HG03066 (cell line): ENCODE measurements at regions not wholly inside any gene's neighbourhood (a gene's known extent, or its start where the extent isn't known, plus 50 kb on each side); places are given as distances from the start of the nearest gene placed in this dataset.

Experiments
- ATAC-seq: cut with Tn5 transposase; IDR thresholded peaks from one replicate; pipeline ENCODE4 v1.9.1; 2021; ENCODE audit warnings: low read depth; ENCODE audit not compliant: unreplicated experiment

DNA sequence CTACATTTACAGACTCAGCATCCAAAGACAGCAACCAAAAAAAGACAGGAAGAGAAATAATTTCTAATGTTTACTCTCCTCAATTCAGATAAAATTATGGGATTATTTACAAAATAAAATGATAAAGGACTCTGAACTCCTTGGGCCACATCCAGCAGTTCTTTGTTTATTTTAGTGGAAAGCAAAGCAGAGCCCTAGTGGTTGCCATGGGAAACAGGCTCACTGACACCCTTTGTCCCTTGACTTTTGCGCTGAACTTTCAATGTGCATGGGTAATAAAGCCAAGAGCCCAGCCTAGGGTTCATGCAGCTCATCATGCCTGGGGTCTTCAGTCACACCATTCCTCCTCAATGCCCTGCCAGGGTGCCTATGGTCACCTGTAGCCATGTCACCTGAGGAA, 442.6 kb upstream of the IGFBP3 start:
- no peak for ATAC-seq

DNA sequence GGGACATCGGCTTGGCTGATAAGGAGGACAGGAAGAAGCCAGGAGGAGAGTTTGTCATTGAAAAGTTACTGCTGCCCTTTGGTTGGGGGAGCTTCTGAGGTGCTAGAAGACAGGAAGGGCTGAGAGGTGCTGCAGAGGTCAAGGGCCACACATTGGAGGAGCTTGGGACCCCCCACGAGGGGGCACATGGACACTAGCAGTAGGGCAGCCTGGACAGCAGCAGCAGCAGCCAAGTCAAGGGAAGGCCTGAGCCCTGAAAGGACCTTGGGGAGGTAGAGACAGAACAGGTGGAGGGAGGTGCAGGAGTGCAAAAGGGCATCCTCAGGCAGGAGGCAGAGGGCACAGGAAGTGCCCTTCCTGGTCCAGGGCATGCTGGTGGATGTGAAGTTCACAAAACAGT, 439.7 kb upstream of the IGFBP3 start:
- ATAC-seq = no peak

DNA sequence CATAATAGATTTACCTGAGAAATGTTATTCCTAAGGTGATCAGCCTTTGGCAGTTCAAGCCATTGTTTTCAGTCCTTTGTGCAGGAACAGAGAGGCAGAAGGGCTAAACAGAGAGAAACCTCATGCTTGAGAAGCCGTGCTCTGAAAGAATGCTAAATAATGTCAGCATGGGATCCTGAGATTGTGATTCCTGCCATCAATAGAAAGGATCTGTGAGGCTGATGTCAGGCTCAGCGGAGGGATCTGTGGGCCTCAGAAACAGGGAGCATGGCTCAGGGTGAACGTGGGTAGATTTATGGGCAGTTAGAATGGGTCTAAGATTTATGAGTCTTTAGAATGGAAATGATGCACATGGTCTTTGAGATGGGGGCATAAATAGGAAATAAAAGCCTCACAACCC, 439.2 kb upstream of the IGFBP3 start:
- ATAC-seq = no peak

DNA sequence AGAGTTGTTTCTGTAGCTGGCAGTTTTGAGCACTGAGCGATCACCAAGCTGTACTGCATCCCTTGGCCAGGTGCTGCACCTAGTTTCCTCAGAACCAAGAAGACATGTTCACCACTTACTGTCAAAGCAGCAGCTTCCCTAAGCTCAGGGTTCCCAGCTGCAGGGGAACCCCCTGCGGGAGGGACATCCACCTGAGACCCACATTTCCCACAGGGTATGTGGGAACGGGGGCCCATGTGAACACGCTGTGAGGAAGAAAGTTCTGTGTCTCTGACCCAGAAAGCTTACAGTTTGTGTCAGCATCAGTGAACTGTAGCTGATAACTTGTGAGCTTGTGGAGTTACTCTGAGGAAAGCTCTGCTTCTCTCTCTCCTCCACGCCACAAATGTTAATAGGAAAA, 436.8 kb upstream of the IGFBP3 start:
- no peak for ATAC-seq

DNA sequence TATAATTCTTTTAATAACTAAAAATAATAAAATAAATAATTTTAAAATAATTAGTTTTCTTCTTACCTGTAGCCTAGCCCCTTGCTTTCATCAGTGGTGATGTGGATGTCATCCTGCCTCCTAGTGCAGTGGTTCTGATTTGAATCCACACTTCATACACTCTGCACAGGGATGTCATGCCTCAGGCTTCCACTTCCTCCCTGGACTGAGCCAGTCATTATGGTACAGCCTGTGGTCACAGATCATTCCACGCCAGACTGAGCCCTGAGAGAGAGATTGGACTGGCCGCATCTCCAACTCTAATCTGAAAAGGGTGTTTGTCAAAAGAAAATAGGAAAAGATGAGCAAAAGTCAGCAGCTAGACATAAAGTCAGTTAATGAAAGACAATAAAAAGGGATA, 436.2 kb upstream of the IGFBP3 start:
- no peak for ATAC-seq

DNA sequence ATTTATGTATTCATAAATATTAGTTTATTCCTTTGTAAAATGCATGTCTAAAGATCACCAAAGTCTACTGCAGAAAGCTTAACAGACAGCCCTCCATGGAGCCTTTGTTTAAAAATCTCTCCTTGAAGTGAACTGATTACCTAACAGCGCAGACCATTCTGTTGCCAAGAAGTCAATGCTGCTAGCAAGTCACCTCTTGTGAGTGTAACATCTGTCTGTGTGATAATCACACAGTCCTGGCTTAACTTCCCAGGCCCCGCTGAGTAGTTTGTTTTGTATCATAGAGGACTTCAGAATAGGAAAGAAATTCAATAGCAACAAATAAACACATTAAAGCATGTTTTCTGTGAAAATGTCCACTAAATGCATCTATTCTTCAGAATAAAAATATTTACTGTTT, 435.3 kb upstream of the IGFBP3 start:
- ATAC-seq = no peak

DNA sequence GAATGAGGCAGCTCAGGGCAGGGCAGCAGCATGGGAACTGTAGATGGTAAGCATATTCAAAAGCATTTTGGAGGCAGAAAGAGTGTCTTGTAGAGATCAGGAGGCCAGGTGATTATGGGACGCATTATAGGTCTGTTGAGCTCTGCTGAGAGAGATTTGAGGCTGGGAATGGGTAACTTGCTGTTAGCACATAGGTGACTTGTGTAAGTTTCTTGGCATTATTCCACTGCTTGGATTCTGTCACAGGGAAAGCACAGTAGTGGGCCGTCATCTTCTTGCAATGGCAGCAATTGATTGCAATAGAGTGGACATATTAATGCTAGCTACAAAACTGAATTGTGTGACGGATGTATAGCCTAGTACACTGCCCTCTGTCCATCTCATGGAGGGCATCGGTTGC, 434.3 kb upstream of the IGFBP3 start:
- no peak for ATAC-seq

DNA sequence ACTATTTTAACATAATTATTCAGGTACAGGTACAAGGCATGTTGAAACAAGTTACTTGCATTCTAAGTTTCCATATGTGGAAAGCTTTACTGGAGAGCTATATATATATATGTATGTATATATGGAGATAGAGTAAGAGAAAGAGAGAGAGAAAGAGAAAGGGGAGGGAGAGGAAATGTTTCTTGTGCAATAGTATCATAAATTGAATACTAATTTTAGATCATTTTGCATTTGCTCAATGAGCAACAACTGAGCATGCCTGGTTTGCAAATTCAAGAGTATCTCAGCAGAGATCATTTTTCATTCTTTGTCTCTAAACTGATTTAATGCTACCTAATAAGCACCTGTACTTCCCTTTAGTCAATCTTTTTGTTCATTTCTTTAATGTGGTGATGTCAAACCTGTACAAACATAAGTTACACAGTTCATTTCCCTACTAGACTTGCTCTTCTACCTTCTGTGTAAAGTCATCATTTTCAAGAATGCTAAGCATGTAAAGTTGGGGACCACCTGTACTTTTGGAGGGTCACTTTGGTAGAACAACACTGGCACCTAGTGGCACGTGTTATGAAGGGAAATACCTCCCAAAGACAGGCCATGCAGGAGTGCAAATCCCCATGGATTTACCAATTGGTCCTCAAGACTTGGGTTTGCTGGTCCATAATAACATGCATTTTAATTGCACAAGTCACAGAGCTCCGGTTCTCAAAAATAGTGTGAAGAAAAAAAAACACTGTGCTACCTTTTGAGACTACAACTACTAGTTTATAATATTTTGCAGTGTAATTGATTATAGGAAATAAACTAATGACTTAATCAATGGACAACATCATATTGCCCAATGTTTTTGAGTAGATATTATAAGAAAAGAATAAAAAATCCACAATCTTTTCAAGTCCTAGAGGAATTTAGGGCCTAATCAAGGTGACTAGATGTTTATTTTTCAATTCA, 431.2 kb upstream of the IGFBP3 start:
- no peak for ATAC-seq

DNA sequence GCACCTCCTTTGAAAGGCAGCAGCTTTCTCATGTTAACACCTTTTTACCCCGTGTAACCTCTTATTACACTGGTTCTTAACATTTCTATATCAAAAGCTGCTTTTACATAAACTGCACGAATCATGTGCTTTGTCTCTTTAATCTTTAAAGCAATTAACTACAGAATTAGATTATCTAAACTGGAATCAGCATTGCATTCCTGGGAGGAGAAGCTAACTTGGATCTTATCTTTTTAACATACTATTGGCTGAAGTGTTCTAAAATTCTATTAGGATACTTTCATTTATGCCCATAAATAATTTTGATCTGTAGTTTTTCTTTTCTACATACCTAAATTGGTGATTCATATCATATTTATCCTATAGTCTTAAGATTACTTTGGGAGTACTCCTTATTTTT, 428.4 kb upstream of the IGFBP3 start:
- ATAC-seq = no peak

DNA sequence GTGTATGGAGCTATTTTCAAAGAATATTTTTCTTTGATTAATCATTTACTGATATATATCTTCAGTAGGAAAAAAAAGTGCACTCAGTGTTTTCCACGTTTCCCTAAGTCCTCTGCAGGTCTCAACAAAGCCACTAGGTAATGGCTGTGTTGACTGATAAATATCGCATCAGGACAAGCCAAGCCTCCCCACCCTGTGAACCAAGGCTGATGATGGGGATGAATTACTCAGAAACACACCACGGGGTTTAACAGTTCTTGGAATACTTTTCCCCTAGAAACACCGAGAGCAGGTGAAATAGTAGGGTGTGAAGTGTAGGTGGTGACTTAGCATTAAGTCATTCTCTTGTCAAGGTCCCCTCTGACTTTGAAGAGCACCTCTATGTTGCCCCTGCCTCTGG, 423.5 kb upstream of the IGFBP3 start:
- no peak for ATAC-seq

DNA sequence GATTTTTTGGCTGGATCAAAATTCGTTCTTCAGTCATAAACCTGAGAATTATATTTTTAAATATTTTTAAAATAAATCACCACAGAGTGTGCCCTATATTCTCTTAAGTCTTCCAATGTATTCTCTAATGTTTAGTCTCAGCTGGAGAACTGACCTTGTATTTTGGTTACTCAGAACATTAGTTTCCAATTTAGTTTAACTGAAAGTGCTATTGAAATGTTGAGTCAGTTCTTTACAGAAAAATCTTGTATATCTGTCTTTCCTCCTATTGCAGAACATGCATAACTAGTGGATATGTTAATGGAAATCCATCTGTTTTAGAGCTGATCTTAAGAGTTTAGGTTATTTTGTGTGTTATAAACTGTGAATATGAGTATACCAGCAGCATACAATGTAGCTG, 422.7 kb upstream of the IGFBP3 start:
- ATAC-seq = no peak

DNA sequence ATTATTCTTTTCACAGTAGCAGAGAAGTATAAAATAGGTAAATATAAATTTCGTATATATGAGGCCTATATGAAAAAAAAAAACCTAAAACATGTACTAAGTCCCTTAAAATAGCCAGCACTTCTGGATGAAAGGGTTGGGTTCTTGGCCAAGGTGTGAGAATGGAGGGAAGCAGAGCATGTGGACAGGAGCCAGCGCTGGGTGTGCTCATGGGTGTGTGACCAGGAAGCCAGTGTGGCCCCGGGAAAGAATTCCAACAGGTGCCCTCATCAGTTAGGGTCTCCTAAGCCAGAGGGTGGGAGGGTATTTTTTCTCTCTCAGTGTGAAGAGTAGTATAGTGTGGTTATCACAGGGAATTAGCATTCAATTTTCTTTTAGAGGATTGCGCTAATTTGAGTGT, 401.9 kb upstream of the IGFBP3 start:
- ATAC-seq = no peak

DNA sequence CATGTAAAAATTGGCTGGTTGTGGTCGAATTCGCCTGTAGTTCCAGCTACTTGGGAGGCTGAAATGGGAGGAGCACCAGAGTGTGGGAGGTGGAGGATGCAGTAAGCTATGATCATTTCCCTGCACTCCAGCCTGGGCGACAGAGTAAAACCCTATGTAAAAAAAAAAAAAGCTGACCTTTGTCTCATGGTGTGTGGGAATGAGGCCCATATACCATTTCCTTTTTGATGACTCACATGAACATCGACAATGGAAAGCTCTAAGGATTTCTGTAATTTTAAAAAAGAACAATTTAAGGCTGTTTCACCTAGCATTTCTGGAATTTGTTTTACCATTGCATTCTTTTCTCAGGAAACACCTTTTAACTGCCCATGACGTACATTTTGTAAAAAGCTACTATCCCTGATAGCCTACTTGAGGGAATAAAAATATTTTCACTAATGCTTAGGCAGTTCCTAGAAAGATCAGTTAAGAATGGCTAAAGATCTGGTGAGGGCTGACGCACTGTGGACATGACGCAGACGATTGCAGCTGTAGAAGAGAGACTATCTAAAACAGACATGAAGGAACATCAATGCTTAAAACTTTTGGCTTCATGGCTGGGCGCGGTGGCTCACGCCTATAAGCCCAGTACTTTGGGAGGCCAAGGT, 400.6 kb upstream of the IGFBP3 start:
- no peak for ATAC-seq

DNA sequence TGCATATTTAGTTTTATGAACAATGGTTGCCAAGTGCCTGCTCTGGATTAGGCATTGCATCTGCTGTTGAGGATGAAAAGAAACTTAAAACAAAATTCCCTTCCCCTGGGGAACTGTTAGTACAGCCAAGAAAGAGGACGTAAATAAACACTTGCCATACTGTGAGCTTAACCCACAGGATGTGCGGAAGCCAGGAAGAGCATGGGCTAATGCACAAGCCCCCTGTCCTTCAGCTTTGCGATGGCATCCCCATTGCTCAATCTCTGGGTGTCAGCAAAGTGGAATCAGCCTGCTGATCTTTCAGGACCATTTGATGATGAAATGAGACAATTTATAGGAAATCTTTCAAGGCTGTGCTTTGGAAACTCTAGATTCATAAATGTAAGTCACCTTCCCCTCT, 399.9 kb upstream of the IGFBP3 start:
- ATAC-seq = no peak

DNA sequence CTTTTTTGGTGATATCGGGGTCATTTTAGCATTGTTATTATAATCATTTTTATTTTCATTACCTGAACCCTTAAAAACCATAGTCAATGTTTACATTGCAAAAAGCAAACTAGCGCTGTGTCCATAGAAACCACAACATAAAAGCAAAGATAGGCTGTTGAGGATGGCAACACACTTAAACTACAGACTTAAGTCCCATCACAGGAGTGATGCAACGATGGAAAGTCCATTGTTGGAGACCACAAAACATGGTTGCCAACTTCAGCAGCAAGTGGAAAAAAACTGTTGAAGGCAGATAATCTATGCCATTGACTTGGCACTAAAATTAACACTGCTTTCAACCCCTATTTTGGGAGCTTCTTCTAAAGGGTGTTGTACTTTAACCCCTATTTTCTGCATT, 398.8 kb upstream of the IGFBP3 start:
- no peak for ATAC-seq

DNA sequence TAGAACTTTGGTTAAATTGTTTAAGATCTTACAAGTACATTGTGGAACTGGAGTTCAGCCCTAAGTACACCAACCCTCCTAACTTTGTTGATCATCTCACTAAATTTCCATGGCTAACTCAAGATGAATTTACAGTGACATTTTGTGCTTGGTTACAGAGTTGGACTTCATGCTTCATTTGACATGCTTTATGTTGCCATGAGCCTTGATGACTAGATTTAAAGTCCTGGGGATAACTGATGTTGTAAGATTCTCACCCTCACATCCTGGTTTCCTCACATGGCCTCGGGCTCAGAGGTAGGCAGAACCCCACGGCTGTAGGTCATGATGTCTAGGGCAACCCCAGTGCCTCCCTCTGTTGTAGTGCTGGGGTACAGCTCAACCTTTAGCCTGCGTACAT, 397.2 kb upstream of the IGFBP3 start:
- ATAC-seq = no peak

DNA sequence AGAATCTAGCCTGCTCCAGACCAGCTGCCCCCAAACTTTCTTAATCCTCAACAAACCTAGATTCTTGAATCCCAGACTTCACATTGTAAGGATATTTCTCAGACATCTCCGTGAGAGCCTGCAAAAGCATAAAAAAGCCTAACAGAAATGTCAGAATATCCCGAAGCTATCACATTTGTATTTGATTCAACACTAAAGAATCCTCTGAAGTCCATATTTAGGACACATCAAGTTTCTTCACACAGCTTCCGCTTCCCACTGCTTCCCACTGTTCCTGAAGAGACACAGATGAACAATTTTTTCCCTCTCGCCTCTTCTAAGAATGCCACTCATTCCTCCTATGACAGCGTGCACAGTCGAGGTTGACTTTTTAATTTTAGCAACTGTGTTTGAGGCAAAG, 396.2 kb upstream of the IGFBP3 start:
- no peak for ATAC-seq

DNA sequence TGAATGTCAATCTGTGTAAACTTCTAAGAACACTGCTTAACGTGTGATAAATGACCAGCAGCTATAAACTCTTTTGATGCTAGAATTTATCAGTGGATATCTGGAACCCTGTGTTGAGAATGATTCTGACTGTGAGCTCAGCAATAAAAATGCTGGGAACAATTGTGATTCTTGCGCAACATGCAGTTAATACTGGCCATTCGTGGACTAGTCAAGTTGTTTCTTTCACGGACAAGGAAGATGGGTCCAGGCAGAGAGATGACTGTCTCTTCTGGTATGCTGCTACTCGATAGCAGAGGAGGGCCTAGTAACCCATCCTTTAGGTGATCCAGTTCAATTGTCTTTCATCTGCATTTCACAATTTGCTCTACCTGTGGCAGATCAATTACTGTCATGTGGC, 394.8 kb upstream of the IGFBP3 start:
- ATAC-seq = no peak

DNA sequence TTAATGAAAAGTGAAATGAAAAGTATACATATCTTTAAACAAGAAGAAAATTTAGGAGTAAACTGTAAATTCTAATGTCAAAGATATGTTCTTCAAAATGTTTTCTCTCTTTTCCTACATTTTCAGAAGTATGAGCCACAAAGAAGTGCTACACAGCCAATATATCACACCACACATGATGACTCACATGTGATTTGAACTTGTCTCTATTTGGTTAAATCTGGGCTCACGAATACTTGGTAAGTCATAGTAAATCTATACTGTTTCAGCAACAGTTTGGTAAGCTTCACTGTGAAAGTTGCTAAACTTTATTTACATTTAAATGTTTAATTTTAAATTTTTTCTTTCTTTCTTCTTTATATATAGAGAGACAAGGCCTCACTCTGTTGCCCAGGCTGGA, 380.6 kb upstream of the IGFBP3 start:
- no peak for ATAC-seq

DNA sequence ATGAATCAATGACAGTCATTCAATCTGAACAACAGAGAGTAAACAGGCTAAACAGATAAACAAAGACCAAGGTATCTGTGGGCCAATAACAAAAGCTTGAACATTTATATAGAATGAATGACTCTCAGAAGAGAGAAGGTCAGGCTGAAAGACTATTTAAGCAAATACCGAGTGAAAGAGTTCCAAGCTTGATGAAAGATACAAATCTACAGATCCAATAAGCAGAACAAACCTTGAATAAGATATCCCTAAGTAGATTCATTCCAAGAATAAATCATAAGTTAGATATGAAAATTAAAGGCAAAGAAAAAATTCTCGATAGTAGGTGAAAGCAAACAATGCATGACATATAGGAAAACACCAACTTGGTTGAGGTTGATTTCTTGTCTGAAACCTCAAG, 376.4 kb upstream of the IGFBP3 start:
- no peak for ATAC-seq

DNA sequence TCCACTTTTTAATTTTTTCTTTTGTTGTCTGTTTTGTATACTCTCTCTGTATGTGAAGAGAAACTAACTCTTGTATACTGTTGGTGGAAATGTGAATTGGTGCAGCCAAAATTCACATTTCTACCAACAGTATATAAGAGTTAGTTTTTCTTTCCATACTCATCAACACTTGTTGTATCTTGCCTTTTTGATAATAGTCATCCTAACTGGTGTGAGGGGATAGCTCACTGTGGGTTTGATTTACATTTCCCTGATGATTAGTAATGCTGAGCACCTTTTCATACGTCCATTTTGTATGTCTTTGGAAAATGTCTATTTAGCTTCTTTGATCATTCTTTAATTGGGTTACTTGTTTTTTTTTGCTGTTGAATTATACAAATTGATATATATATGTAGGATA, 375.5 kb upstream of the IGFBP3 start:
- no peak for ATAC-seq

DNA sequence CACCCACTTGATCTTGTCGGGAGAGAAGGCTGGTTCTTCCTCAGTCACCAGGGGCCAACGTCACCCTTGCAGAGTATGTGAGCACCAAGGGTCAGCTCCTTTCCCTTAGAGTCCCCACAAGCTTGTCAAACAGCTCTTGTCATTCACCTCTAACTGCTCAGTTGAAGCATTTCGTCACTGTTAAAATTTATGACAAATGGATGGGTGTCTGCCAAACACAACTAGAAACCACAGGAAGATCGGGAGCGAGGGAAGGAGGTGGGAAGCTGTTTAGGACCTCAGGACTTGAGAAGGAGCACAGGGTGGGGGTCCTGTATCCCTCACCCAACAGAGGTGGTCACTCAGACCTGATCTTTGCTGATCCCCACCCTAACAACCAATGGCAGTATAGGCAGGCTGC, 373.3 kb upstream of the IGFBP3 start:
- ATAC-seq = no peak
